PC-9 (cell line): ENCODE measurements at regions not wholly inside any gene's neighbourhood (a gene's known extent, or its start where the extent isn't known, plus 50 kb on each side); places are given as distances from the start of the nearest gene placed in this dataset.
"Not testable (repeated sequence)": the region's sequence is repeated elsewhere in the genome, so short reads cannot be mapped to it uniquely, and the experiment has no call there.

ENCODE experiments used
- BruUV-seq: library from RNA; stranded (reverse); fragments of 400-500 nt; replicated peaks from 2 replicates; lab custom pipeline; 2021; lab: Mats Ljungman, UMichigan
- CTCF ChIA-PET: fragments of 300-600 bp; sonication (Branson Sonifier 250); formaldehyde crosslinking; loops from one replicate; lab custom pipeline; 2022; ENCODE audit warnings: antibody characterized with exemption; lab: Charles Lee
- POLR2A ChIA-PET: fragments of 300-600 bp; sonication (Branson Sonifier 250); formaldehyde crosslinking; loops from one replicate; lab custom pipeline; 2022; ENCODE audit warnings: antibody characterized with exemption; ENCODE audit not compliant: unreplicated experiment; lab: Charles Lee
- DNase-seq, 2 experiments: peaks; one replicate each; pipeline versions ENCODE4 v3.0.0 to v3.0.0-alpha.2; 2015 to 2022; ENCODE audit warnings: mixed read lengths in 1 of 2
- H2AFZ ChIP-seq: fragments of 200-600 bp; sonication (generic); 2 replicates; pipeline ENCODE4 v1.8.1; 2017; ENCODE audit warnings: antibody characterized with exemption
- H3F3A ChIP-seq: fragments of 200-600 bp; sonication (generic); 2 replicates; pipeline ENCODE4 v1.8.1; 2017; ENCODE audit warnings: antibody characterized with exemption, mild to moderate bottlenecking, low read depth; ENCODE audit not compliant: insufficient read depth
- H3K27ac ChIP-seq: fragments of 200-600 bp; sonication (generic); 2 replicates; pipeline ENCODE4 v1.6.1; 2016; ENCODE audit warnings: mixed run types
- H3K27me3 ChIP-seq: fragments of 200-600 bp; sonication (generic); 2 replicates; pipeline ENCODE4 v1.6.1; 2016; ENCODE audit warnings: low read depth, mixed run types; ENCODE audit not compliant: insufficient read depth
- H3K36me3 ChIP-seq: fragments of 200-600 bp; sonication (generic); 2 replicates; pipeline ENCODE4 v1.6.1; 2016; ENCODE audit warnings: low read depth, mixed run types
- H3K4me1 ChIP-seq: fragments of 200-600 bp; sonication (generic); replicated peaks from 2 replicates; pipeline ENCODE4 v1.6.1; 2016; ENCODE audit warnings: mixed run types; ENCODE audit not compliant: insufficient read depth
- H3K4me2 ChIP-seq: fragments of 200-600 bp; sonication (generic); 2 replicates; pipeline ENCODE4 v1.6.1; 2017; ENCODE audit warnings: mixed run types
- H3K4me3 ChIP-seq: fragments of 200-600 bp; sonication (generic); 2 replicates; pipeline ENCODE4 v1.6.1; 2016; ENCODE audit warnings: mixed run types
- H3K79me2 ChIP-seq: fragments of 200-600 bp; sonication (generic); 2 replicates; pipeline ENCODE4 v1.6.1; 2017; ENCODE audit warnings: low read depth, mixed run types
- H3K9me2 ChIP-seq: fragments of 200-600 bp; sonication (generic); 2 replicates; pipeline ENCODE4 v1.8.1; 2017; ENCODE audit warnings: mild to moderate bottlenecking; ENCODE audit not compliant: insufficient read depth
- H3K9me3 ChIP-seq: fragments of 200-600 bp; sonication (generic); 2 replicates; pipeline ENCODE4 v1.8.1; 2016; ENCODE audit warnings: low read depth; ENCODE audit not compliant: insufficient read depth
- H4K20me1 ChIP-seq: fragments of 200-600 bp; sonication (generic); 2 replicates; pipeline ENCODE4 v1.8.1; 2017; ENCODE audit not compliant: insufficient read depth
- CTCF ChIP-seq: fragments of 200-600 bp; sonication (generic); conservative IDR thresholded peaks from 2 replicates; pipeline ENCODE4 v1.6.1; 2017; ENCODE audit warnings: mixed run types, antibody characterized with exemption, mild to moderate bottlenecking, moderate library complexity
- EZH2 ChIP-seq: fragments of 200-600 bp; sonication (generic); IDR thresholded peaks from 2 replicates; pipeline ENCODE4 v1.8.0; 2017; ENCODE audit warnings: antibody characterized with exemption, low read depth
- intact Hi-C: fragments of 100-400 bp; cut with micrococcal nuclease; formaldehyde crosslinking; loops from one replicate; pipeline ENCODE4 v1.10.0; 2022; ENCODE audit not compliant: unreplicated experiment

DNA sequence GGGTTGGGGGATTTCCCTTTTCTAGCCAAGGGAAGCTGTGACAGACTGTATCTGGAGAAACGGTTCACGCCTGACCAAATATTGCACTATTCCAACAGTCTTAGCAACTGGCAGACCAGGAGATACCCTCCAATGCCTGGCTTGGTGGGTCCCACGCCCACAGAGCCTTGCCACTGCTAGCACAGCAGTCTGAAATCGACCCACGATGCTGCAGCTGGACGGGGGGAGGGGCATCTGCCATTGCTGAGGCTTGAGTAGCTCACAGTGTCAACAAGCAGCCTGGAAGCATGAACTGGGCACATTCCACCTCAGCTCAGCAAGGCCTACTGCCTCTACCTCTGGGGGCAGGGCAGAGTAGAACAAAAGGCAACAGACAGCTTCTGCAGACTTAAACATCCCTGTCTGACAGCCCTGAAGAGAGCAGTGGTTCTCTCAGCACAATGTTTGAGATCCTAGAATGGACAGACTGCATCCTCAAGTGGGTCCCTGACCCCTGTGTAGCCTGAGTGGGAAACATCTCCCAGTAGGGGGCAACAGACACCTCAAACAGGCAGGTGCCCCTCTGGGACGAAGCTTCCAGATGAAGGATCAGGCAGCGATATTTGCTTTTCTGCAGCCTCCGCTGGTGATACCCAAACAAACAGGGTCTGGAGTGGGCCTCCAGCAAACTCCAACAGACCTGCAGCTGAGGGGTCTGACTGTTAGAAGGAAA lies 89.9 kb upstream of the ECI2 start:
- no TSS peak for BruUV-seq
- no peaks in the 10 kb centered on the region for H3K79me2 ChIP-seq
- POLR2A ChIA-PET, result no interaction called here
- no peaks in the 10 kb centered on the region for H3K4me1 ChIP-seq
- no peaks in the 10 kb centered on the region for H3F3A ChIP-seq
- no peaks in the 10 kb centered on the region for H3K9me3 ChIP-seq
- CTCF ChIA-PET, result no interaction called here
- no peaks in the 10 kb centered on the region for H3K9me2 ChIP-seq
- TF ChIP-seq EZH2 (no peak), CTCF (no peak)
- H3K27me3 ChIP-seq, result no peaks in the 10 kb centered on the region
- no peak overlapping the region for H3K4me3 ChIP-seq
- H3K27ac ChIP-seq, result no peak overlapping the region
- H3K4me2 ChIP-seq, result no peak overlapping the region
- H3K36me3 ChIP-seq, result no peaks in the 10 kb centered on the region
- no peaks in the 10 kb centered on the region for H4K20me1 ChIP-seq
- DNase-seq, result no peak
- no peak overlapping the region for H2AFZ ChIP-seq
- intact Hi-C loops, result no loop called here

DNA sequence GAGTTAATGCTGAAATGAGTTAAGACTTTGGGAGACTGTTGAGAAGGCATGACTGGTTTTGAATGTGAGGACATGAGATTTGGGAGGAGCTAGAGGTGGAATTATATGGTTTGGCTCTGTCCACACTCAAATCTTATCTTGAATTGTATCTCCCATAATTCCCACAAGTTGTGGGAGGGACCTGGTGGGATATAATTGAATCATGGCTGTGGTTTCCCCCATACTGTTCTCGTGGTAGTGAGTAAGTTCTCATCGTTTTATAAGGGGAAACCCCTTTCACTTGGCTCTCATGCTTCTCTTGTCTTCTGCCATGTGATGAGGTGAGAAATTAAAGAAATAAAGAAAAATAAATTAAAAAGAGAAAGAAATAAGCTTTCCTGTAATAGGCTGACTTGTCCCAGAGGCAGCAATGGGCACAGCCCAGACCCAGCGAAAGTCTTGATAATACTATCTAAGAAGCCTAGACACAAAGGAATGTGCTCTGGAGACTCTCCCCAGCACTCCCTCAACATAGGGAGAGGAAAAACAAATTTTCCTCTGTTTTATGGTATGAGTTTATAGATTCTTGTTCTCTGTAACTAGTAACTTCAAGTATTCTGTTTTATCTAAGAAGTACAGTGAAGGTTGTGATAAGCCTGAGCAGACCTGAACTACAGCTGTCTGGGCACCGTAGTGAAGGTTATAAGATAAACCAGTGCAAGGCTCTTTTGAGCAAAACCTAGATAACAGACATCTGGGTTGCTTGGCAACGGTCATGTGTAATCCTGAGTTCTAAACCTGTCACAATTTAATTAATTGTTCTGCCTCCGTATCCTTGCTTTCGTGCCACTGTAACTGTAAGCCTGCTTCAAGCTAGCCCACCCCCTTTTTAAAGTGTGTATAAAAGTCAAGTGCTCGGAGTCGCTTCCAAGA lies 88.9 kb upstream of the ECI2 start:
- H3K4me3 ChIP-seq, result no peak overlapping the region
- no peak for DNase-seq
- no peaks in the 10 kb centered on the region for H4K20me1 ChIP-seq
- ChIA-PET POLR2A (no interaction called here), CTCF (no interaction called here)
- no peaks in the 10 kb centered on the region for H3K36me3 ChIP-seq
- intact Hi-C loops, result no loop called here
- BruUV-seq, result no TSS peak
- H3K4me2 ChIP-seq, result no peak overlapping the region
- no peaks in the 10 kb centered on the region for H3F3A ChIP-seq
- no peaks in the 10 kb centered on the region for H3K27me3 ChIP-seq
- H3K9me3 ChIP-seq, result no peaks in the 10 kb centered on the region
- no peaks in the 10 kb centered on the region for H3K4me1 ChIP-seq
- H3K27ac ChIP-seq, result no peak overlapping the region
- no peak overlapping the region for H2AFZ ChIP-seq
- TF ChIP-seq CTCF (no peak), EZH2 (no peak)
- H3K9me2 ChIP-seq, result no peaks in the 10 kb centered on the region
- H3K79me2 ChIP-seq, result no peaks in the 10 kb centered on the region

DNA sequence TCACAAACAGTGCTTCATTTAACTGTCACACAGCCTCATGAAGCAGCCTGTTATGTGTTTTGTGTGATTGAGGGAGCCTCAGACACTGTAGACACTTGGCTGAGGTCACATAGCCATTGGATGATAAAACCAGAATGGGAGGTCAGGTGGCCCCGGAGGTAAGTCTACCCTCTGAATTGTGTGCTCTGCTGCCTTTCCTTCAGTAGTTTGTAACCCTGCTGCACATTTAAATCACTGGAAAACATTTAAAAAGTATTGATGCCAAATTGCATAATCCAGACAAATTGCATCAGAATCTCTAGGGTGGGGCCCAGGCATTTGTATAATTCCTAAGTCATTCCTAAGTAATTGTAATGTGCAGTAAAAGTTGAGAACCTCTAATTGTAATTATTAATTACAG lies 85.2 kb upstream of the ECI2 start:
- H3K36me3 ChIP-seq, result no peaks in the 10 kb centered on the region
- no peak for DNase-seq
- H4K20me1 ChIP-seq, result no peaks in the 10 kb centered on the region
- BruUV-seq, result no TSS peak
- no peaks in the 10 kb centered on the region for H3K27me3 ChIP-seq
- no peaks in the 10 kb centered on the region for H3K4me1 ChIP-seq
- no peak overlapping the region for H3K27ac ChIP-seq
- H2AFZ ChIP-seq, result no peak overlapping the region
- no peaks in the 10 kb centered on the region for H3F3A ChIP-seq
- intact Hi-C loops, result no loop called here
- no peak overlapping the region for H3K4me3 ChIP-seq
- POLR2A ChIA-PET, result no interaction called here
- H3K4me2 ChIP-seq, result no peak overlapping the region
- H3K79me2 ChIP-seq, result no peaks in the 10 kb centered on the region
- CTCF ChIA-PET, result no interaction called here
- no peaks in the 10 kb centered on the region for H3K9me3 ChIP-seq
- no peak for TF ChIP-seq CTCF
- TF ChIP-seq EZH2, result no peak
- no peaks in the 10 kb centered on the region for H3K9me2 ChIP-seq

GRCh38 chr6:4218619-4219317 lies 83.4 kb upstream of the ECI2 start:
- CTCF ChIA-PET, BruUV-seq, H3K4me1 ChIP-seq, H3F3A ChIP-seq, H3K9me3 ChIP-seq, H4K20me1 ChIP-seq, H3K9me2 ChIP-seq, H3K27me3 ChIP-seq, POLR2A ChIA-PET, H3K4me3 ChIP-seq, H2AFZ ChIP-seq, H3K36me3 ChIP-seq, intact Hi-C loops, H3K27ac ChIP-seq, DNase-seq, H3K79me2 ChIP-seq, H3K4me2 ChIP-seq: not testable (repeated sequence)
